Superior temporal gyrus (tissue), 1 donor: ENCODE measurements at regions not wholly inside any gene's neighbourhood (a gene's known extent, or its start where the extent isn't known, plus 50 kb on each side); places are given as distances from the start of the nearest gene placed in this dataset.

Experiments
- DNase-seq: peaks from one replicate; pipeline ENCODE4 v3.0.0-alpha.2; 2016; ENCODE audit errors: extremely low spot score

- DNase-seq: no peak
Measured at GRCh38 chr2:217065695-217066405, 206.0 kb upstream of the TNP1 start.

GRCh38 chr2:217065012-217065290 is 205.1 kb upstream of the TNP1 start:
- no peak for DNase-seq

GRCh38 chr2:217064234-217065011 is 204.6 kb upstream of the TNP1 start:
- DNase-seq: no peak

GRCh38 chr2:217063238-217063755 is 203.4 kb upstream of the TNP1 start:
- DNase-seq: no peak

- DNase-seq: no peak
Measured at GRCh38 chr2:217062768-217063167, 202.9 kb upstream of the TNP1 start.

- no peak for DNase-seq
Measured at GRCh38 chr2:217061916-217062505, 202.1 kb upstream of the TNP1 start.

- DNase-seq: no peak
Measured at GRCh38 chr2:217060951-217061547, 201.2 kb upstream of the TNP1 start.

GRCh38 chr2:217060516-217060915 is 200.7 kb upstream of the TNP1 start:
- no peak for DNase-seq

GRCh38 chr2:217058791-217059755 is 199.2 kb upstream of the TNP1 start:
- DNase-seq: no peak

GRCh38 chr2:217057773-217058172 is 197.9 kb upstream of the TNP1 start:
- DNase-seq: no peak

- no peak for DNase-seq
Measured at GRCh38 chr2:217055624-217056023, 195.8 kb upstream of the TNP1 start.

GRCh38 chr2:217054791-217055190 is 194.9 kb upstream of the TNP1 start:
- DNase-seq: no peak

- no peak for DNase-seq
Measured at GRCh38 chr2:217052856-217053577, 193.2 kb upstream of the TNP1 start.

GRCh38 chr2:217051416-217051815 is 191.6 kb upstream of the TNP1 start:
- no peak for DNase-seq

GRCh38 chr2:217049956-217050355 is 190.1 kb upstream of the TNP1 start:
- no peak for DNase-seq

- no peak for DNase-seq
Measured at GRCh38 chr2:217049422-217049821, 189.6 kb upstream of the TNP1 start.

- no peak for DNase-seq
Measured at GRCh38 chr2:217048730-217049129, 188.9 kb upstream of the TNP1 start.

GRCh38 chr2:217047631-217048030 is 187.8 kb upstream of the TNP1 start:
- DNase-seq: no peak

GRCh38 chr2:217047209-217047608 is 187.3 kb upstream of the TNP1 start:
- DNase-seq: no peak

- no peak for DNase-seq
Measured at GRCh38 chr2:217045700-217046475, 186.0 kb upstream of the TNP1 start.
